GM23338 (cell line): ENCODE measurements at regions not wholly inside any gene's neighbourhood (a gene's known extent, or its start where the extent isn't known, plus 50 kb on each side); places are given as distances from the start of the nearest gene placed in this dataset.

Source experiments
- ATAC-seq: fragments of 200-7000 bp; cut with Tn5 transposase; 3 replicates; pipeline ENCODE4 v1.9.1; 2020
- DNase-seq: peaks from one replicate; pipeline ENCODE4 v3.0.0-alpha.2; 2015; ENCODE audit warnings: low spot score
- H2AFZ ChIP-seq: fragments of 200-600 bp; sonication (generic); 2 replicates; pipeline ENCODE4 v1.8.0; 2016; ENCODE audit warnings: antibody characterized with exemption, mild to moderate bottlenecking, moderate library complexity
- H3F3A ChIP-seq: fragments of 200-600 bp; sonication (generic); replicated peaks from 2 replicates; pipeline ENCODE4 v1.8.0; 2017; ENCODE audit warnings: antibody characterized with exemption, mixed run types, low read depth
- H3K27ac ChIP-seq: fragments of 200-600 bp; sonication (generic); 2 replicates; pipeline ENCODE4 v1.6.1; 2016; ENCODE audit warnings: low read depth
- H3K27me3 ChIP-seq: fragments of 200-600 bp; sonication (generic); 2 replicates; pipeline ENCODE4 v1.8.0; 2016; ENCODE audit warnings: mild to moderate bottlenecking, mixed run types, moderate library complexity; ENCODE audit not compliant: insufficient read depth
- H3K36me3 ChIP-seq: fragments of 200-600 bp; sonication (generic); 2 replicates; pipeline ENCODE4 v1.8.0; 2016; ENCODE audit warnings: mild to moderate bottlenecking; ENCODE audit not compliant: insufficient read depth
- H3K4me1 ChIP-seq: fragments of 200-600 bp; sonication (generic); 2 replicates; pipeline ENCODE4 v1.8.0; 2016; ENCODE audit warnings: mild to moderate bottlenecking, moderate library complexity; ENCODE audit not compliant: insufficient read depth
- H3K4me2 ChIP-seq: fragments of 200-600 bp; sonication (generic); 2 replicates; pipeline ENCODE4 v1.7.1; 2017; ENCODE audit warnings: mixed run types
- H3K4me3 ChIP-seq: fragments of 200-600 bp; sonication (generic); 2 replicates; pipeline ENCODE4 v1.6.1; 2016; ENCODE audit warnings: mixed run types
- H3K79me2 ChIP-seq: fragments of 200-600 bp; sonication (generic); replicated peaks from 2 replicates; pipeline ENCODE4 v1.8.0; 2017; ENCODE audit warnings: mild to moderate bottlenecking; ENCODE audit not compliant: insufficient read depth
- H3K9me2 ChIP-seq: fragments of 200-600 bp; sonication (generic); 2 replicates; pipeline ENCODE4 v1.8.0; 2017; ENCODE audit not compliant: insufficient read depth
- H4K20me1 ChIP-seq: fragments of 200-600 bp; sonication (generic); replicated peaks from 2 replicates; pipeline ENCODE4 v1.8.0; 2017; ENCODE audit warnings: mild to moderate bottlenecking; ENCODE audit not compliant: insufficient read depth
- H3K27ac Mint-ChIP-seq: 2 replicates; pipeline ENCODE4 v1.8.0; 2020; ENCODE audit warnings: inconsistent platforms, mild to moderate bottlenecking, moderate library complexity, mixed read lengths
- H3K27me3 Mint-ChIP-seq: 3 replicates; pipeline ENCODE4 v1.8.0; 2022; ENCODE audit warnings: low read depth, mild to moderate bottlenecking, moderate library complexity, mixed read lengths, inconsistent platforms; ENCODE audit not compliant: insufficient read depth, poor library complexity
- H3K36me3 Mint-ChIP-seq: 3 replicates; pipeline ENCODE4 v1.8.0; 2021; ENCODE audit warnings: low read depth, mild to moderate bottlenecking, inconsistent platforms, moderate library complexity, mixed read lengths
- H3K4me1 Mint-ChIP-seq: 3 replicates; pipeline ENCODE4 v1.8.0; 2020; ENCODE audit warnings: mild to moderate bottlenecking, inconsistent platforms, mixed read lengths
- H3K4me3 Mint-ChIP-seq: 3 replicates; pipeline ENCODE4 v1.8.0; 2021; ENCODE audit warnings: moderate library complexity, mild to moderate bottlenecking, inconsistent platforms, mixed read lengths
- H3K9me3 Mint-ChIP-seq: 3 replicates; pipeline ENCODE4 v1.8.0; 2020; ENCODE audit warnings: moderate library complexity, mild to moderate bottlenecking, inconsistent platforms, mixed read lengths
- CREB1 ChIP-seq: fragments of 250-450 bp; sonication (Bioruptor Pico); IDR thresholded peaks from 2 replicates; pipeline ENCODE4 v1.5.0; 2020; ENCODE audit warnings: low read depth, mild to moderate bottlenecking, moderate library complexity
- ETS1 ChIP-seq: IDR thresholded peaks from 2 replicates; pipeline ENCODE4 v1.6.1; 2016; ENCODE audit warnings: antibody characterized with exemption
- EZH2 ChIP-seq: fragments of 200-600 bp; sonication (generic); IDR thresholded peaks from one replicate; pipeline ENCODE4 v1.8.0; 2017; ENCODE audit warnings: antibody characterized with exemption, mild to moderate bottlenecking, low read depth; ENCODE audit not compliant: unreplicated experiment
- EZH2phosphoT487 ChIP-seq: fragments of 200-600 bp; sonication (generic); IDR thresholded peaks from one replicate; pipeline ENCODE4 v1.8.1; 2018; ENCODE audit warnings: antibody characterized with exemption; ENCODE audit not compliant: unreplicated experiment
- JUNB ChIP-seq: IDR thresholded peaks from one replicate; pipeline ENCODE4 v1.6.1; 2016; ENCODE audit warnings: antibody characterized with exemption; ENCODE audit not compliant: unreplicated experiment
- NANOG ChIP-seq: IDR thresholded peaks from 2 replicates; pipeline ENCODE4 v1.6.1; 2016; ENCODE audit warnings: antibody characterized with exemption, borderline replicate concordance
- POLR2AphosphoS5 ChIP-seq: IDR thresholded peaks from 2 replicates; pipeline ENCODE4 v1.6.1; 2016; ENCODE audit warnings: antibody characterized with exemption, low read depth
- REST ChIP-seq: IDR thresholded peaks from one replicate; pipeline ENCODE4 v1.6.1; 2018; ENCODE audit warnings: antibody characterized with exemption; ENCODE audit not compliant: unreplicated experiment
- STAT1 ChIP-seq: IDR thresholded peaks from one replicate; pipeline ENCODE4 v1.6.1; 2016; ENCODE audit warnings: antibody characterized with exemption; ENCODE audit not compliant: unreplicated experiment
- ZNF114 ChIP-seq: fragments of 250-450 bp; sonication (Bioruptor Pico); IDR thresholded peaks from 2 replicates; pipeline ENCODE4 v1.5.0; 2020; ENCODE audit warnings: mild to moderate bottlenecking, moderate library complexity

GRCh38 chr7:25037325-25037724, 57.3 kb upstream of the OSBPL3 start (continued):
- TF ChIP-seq ETS1 = no peak

- Histone ChIP-seq H3K79me2 (no peaks in the 10 kb centered on the region), H3K36me3 (no peaks in the 10 kb centered on the region; the same call in 1 of the 2 replicates), H3K9me2 (no peaks in the 10 kb centered on the region), H3K4me2 (no peak overlapping the region), H4K20me1 (no peaks in the 10 kb centered on the region), H3F3A (no peaks in the 10 kb centered on the region), H3K27ac (no peak overlapping the region), H3K27me3 (no peaks in the 10 kb centered on the region), H3K4me1 (no peaks in the 10 kb centered on the region), H2AFZ (no peak overlapping the region), H3K4me3 (no peak overlapping the region)
- Mint-ChIP-seq H3K27me3 (no peaks in the 10 kb centered on the region), H3K36me3 (peaks cover 10% of the 10 kb centered on the region; the same call in 1 of the 3 replicates), H3K9me3 (peaks cover 21% of the 10 kb centered on the region), H3K4me1 (no peaks in the 10 kb centered on the region; the same call in 2 of the 3 replicates), H3K27ac (no peak overlapping the region), H3K4me3 (no peak overlapping the region)
- DNase-seq (no peak), ATAC-seq (no peak)
- TF ChIP-seq STAT1 = no peak
Measured at GRCh38 chr7:25035274-25035673, 55.3 kb upstream of the OSBPL3 start.

- Histone ChIP-seq H3K9me2 (no peaks in the 10 kb centered on the region), H3K4me3 (no peak overlapping the region), H3K79me2 (no peaks in the 10 kb centered on the region), H3K27ac (no peak overlapping the region), H3F3A (no peaks in the 10 kb centered on the region), H4K20me1 (no peaks in the 10 kb centered on the region), H3K36me3 (no peaks in the 10 kb centered on the region; the same call in 1 of the 2 replicates), H3K4me1 (no peaks in the 10 kb centered on the region), H3K27me3 (no peaks in the 10 kb centered on the region), H3K4me2 (no peak overlapping the region), H2AFZ (no peak overlapping the region)
- Mint-ChIP-seq H3K27me3 (no peaks in the 10 kb centered on the region), H3K9me3 (peaks cover 21% of the 10 kb centered on the region), H3K4me3 (no peak overlapping the region), H3K36me3 (peaks cover 10% of the 10 kb centered on the region; the same call in 1 of the 3 replicates), H3K4me1 (no peaks in the 10 kb centered on the region; the same call in 2 of the 3 replicates), H3K27ac (no peak overlapping the region)
- ATAC-seq = no peak
- DNase-seq = no peak
- TF ChIP-seq REST (no peak), ZNF114 (CRISPR knock-in tag) (no peak), EZH2phosphoT487 (no peak), CREB1 (CRISPR knock-in tag) (no peak), JUNB (no peak), NANOG (no peak), ETS1 (no peak), STAT1 (no peak), POLR2AphosphoS5 (no peak), EZH2 (no peak)
Measured at GRCh38 chr7:25034136-25034535, 54.2 kb upstream of the OSBPL3 start.
